GM12878 (cell line): ENCODE measurements at regions not wholly inside any gene's neighbourhood (a gene's known extent, or its start where the extent isn't known, plus 50 kb on each side); places are given as distances from the start of the nearest gene placed in this dataset.

Source experiments
- ATAC-seq: fragments of 200-7000 bp; cut with Tn5 transposase; 3 replicates; pipeline ENCODE4 v1.9.1; 2020; ENCODE audit warnings: mild to moderate bottlenecking, moderate library complexity
- BruUV-seq: library from RNA; stranded (reverse); fragments of 400-500 nt; replicated peaks from 2 replicates; lab custom pipeline; 2021; lab: Mats Ljungman, UMichigan
- CTCF ChIA-PET: fragments of 300-600 bp; sonication (Branson Sonifier 250); formaldehyde crosslinking; extraction: SDS; loops from one replicate; lab custom pipeline; 2021; ENCODE audit warnings: inconsistent platforms; lab: Yijun Ruan, JAX
- POLR2A ChIA-PET: fragments of 350-600 bp; formaldehyde crosslinking; extraction: SDS; loops from one replicate; lab custom pipeline; 2021; ENCODE audit warnings: inconsistent platforms; lab: Charles Lee
- RAD21 ChIA-PET: fragments of 300-600 bp; sonication (Branson Sonifier 250); formaldehyde crosslinking; loops from one replicate; lab custom pipeline; 2023; ENCODE audit warnings: antibody characterized with exemption; ENCODE audit not compliant: unreplicated experiment; lab: Charles Lee
- SMC1A ChIA-PET: fragments of 300-600 bp; sonication (Branson Sonifier 250); formaldehyde crosslinking; loops from one replicate; lab custom pipeline; 2023; ENCODE audit not compliant: unreplicated experiment, uncharacterized antibody; lab: Charles Lee
- DNase-seq: peaks from one replicate; pipeline ENCODE4 v3.0.0-alpha.2; 2011; ENCODE audit warnings: low read depth, low spot score
- FAIRE-seq: peaks from 3 replicates; lab custom pipeline; 2011; peaks lifted over from hg19 to GRCh38; lab: Jason Lieb, UNC
- H2AFZ ChIP-seq: 2 replicates; pipeline ENCODE4 v1.6.0; 2011; ENCODE audit warnings: low read depth, low read length, control low read depth; ENCODE audit not compliant: control insufficient read depth
- H3K27ac ChIP-seq: 2 replicates; pipeline ENCODE4 v1.5.1; 2011; ENCODE audit warnings: control low read depth; ENCODE audit not compliant: control insufficient read depth, insufficient read depth
- H3K27me3 ChIP-seq, 2 experiments: replicated peaks in 1 of 2; 2 replicates each; pipeline versions ENCODE4 v1.6.0 to v1.6.1; 2011; ENCODE audit warnings: low read length in 1 of 2; ENCODE audit not compliant: control insufficient read depth in 2 of 2, insufficient read depth in 2 of 2
- H3K36me3 ChIP-seq, 2 experiments: 2 replicates each; pipeline ENCODE4 v1.5.1; 2011; ENCODE audit warnings: low read length in 1 of 2; ENCODE audit not compliant: control insufficient read depth in 2 of 2, insufficient read depth in 2 of 2
- H3K4me1 ChIP-seq: 2 replicates; pipeline ENCODE4 v1.6.1; 2011; ENCODE audit warnings: mild to moderate bottlenecking, low read length, moderate library complexity, mixed read lengths; ENCODE audit not compliant: control insufficient read depth, insufficient read depth
- H3K4me2 ChIP-seq: 2 replicates; pipeline ENCODE4 v1.6.0; 2011; ENCODE audit warnings: control low read depth; ENCODE audit not compliant: control insufficient read depth, insufficient read depth
- H3K4me3 ChIP-seq: fragments of 200-600 bp; sonication (generic); 2 replicates; pipeline ENCODE4 v1.5.1; 2016
- H3K79me2 ChIP-seq: 2 replicates; pipeline ENCODE4 v1.6.0; 2011; ENCODE audit warnings: low read length; ENCODE audit not compliant: control insufficient read depth, insufficient read depth
- H3K9ac ChIP-seq: 2 replicates; pipeline ENCODE4 v1.8.0; 2011; ENCODE audit warnings: low read length, control low read depth, mixed read lengths; ENCODE audit not compliant: control insufficient read depth, insufficient read depth
- H3K9me3 ChIP-seq: replicated peaks from 3 replicates; pipeline ENCODE4 v1.5.1; 2011; ENCODE audit warnings: mild to moderate bottlenecking, low read length; ENCODE audit not compliant: control insufficient read depth, insufficient read depth
- H4K20me1 ChIP-seq: 2 replicates; pipeline ENCODE4 v1.6.0; 2011; ENCODE audit not compliant: control insufficient read depth, insufficient read depth
- ATF2 ChIP-seq: IDR thresholded peaks from 2 replicates; pipeline ENCODE4 v1.6.1; 2012; ENCODE audit warnings: low read length, inconsistent platforms
- CEBPZ ChIP-seq: fragments of 150-350 bp; IDR thresholded peaks from 2 replicates; pipeline ENCODE4 v1.6.1; 2016; ENCODE audit warnings: low read depth, low read length
- E2F4 ChIP-seq: IDR thresholded peaks from 2 replicates; pipeline ENCODE4 v1.6.1; 2012; ENCODE audit warnings: low read depth, low read length, improper control_type of control experiment
- EED ChIP-seq: sonication (generic); IDR thresholded peaks from 2 replicates; pipeline ENCODE4 v1.6.1; 2016; ENCODE audit warnings: antibody characterized with exemption, low read depth
- GATAD2B ChIP-seq: fragments of 450-650 bp; conservative IDR thresholded peaks from 2 replicates; pipeline ENCODE4 v1.6.1; 2017; ENCODE audit warnings: low read depth, mild to moderate bottlenecking, moderate library complexity
- HCFC1 ChIP-seq: fragments of 150-350 bp; IDR thresholded peaks from 2 replicates; pipeline ENCODE4 v1.6.1; 2014; ENCODE audit warnings: low read length
- JUNB ChIP-seq: IDR thresholded peaks from 2 replicates; pipeline ENCODE4 v1.6.1; 2016; ENCODE audit warnings: antibody characterized with exemption, mild to moderate bottlenecking
- KAT2A ChIP-seq: conservative IDR thresholded peaks from 2 replicates; pipeline ENCODE4 v1.6.1; 2011; ENCODE audit warnings: low read depth, low read length; ENCODE audit not compliant: control insufficient read depth
- NFYB ChIP-seq: IDR thresholded peaks from 2 replicates; pipeline ENCODE4 v1.6.1; 2011; ENCODE audit warnings: low read depth, mild to moderate bottlenecking, low read length, improper control_type of control experiment, moderate library complexity; ENCODE audit not compliant: insufficient read depth
- NKRF ChIP-seq: fragments of 450-650 bp; conservative IDR thresholded peaks from 2 replicates; pipeline ENCODE4 v1.6.1; 2017; ENCODE audit warnings: mild to moderate bottlenecking, moderate library complexity
- PAX5 ChIP-seq: IDR thresholded peaks from 2 replicates; pipeline ENCODE4 v1.6.1; 2011; ENCODE audit warnings: low read depth, low read length, borderline replicate concordance
- RBBP5 ChIP-seq: fragments of 200-600 bp; sonication (generic); conservative IDR thresholded peaks from 2 replicates; pipeline ENCODE4 v1.6.1; 2016
- RUNX3 ChIP-seq: IDR thresholded peaks from 2 replicates; pipeline ENCODE4 v1.6.1; 2012; ENCODE audit warnings: low read length, inconsistent platforms
- SMARCA5 ChIP-seq: fragments of 450-650 bp; IDR thresholded peaks from 2 replicates; pipeline ENCODE4 v1.6.1; 2017; ENCODE audit warnings: mild to moderate bottlenecking
- SREBF1 ChIP-seq: IDR thresholded peaks from 2 replicates; pipeline ENCODE4 v1.6.1; 2012; ENCODE audit warnings: mild to moderate bottlenecking, low read length
- WRNIP1 ChIP-seq: IDR thresholded peaks from 2 replicates; pipeline ENCODE4 v1.6.1; 2011; ENCODE audit warnings: low read depth, low read length, improper control_type of control experiment, borderline replicate concordance
- ZNF217 ChIP-seq: fragments of 450-650 bp; IDR thresholded peaks from 2 replicates; pipeline ENCODE4 v1.6.1; 2017; ENCODE audit warnings: antibody characterized with exemption, mild to moderate bottlenecking
- WGBS: methylation state at CpG from one replicate; pipeline ENCODE4 v1.1.6; 2016; ENCODE audit warnings: low lambda C conversion rate; ENCODE audit not compliant: insufficient replicate concordance, insufficient coverage; ENCODE audit errors: missing lambda C conversion rate; 5-methylcytosine and 5-hydroxymethylcytosine counted together
- in situ Hi-C: fragments of 300-500 bp; cut with MboI; formaldehyde crosslinking; loops from 9 replicates; pipeline ENCODE4 v1.14.3; 2018; ENCODE audit warnings: mixed read lengths
- intact Hi-C: fragments of 100-400 bp; cut with micrococcal nuclease; formaldehyde crosslinking; loops from one replicate; pipeline ENCODE4 v1.14.2; 2022; ENCODE audit not compliant: unreplicated experiment

- TF ChIP-seq E2F4 (no peak), GATAD2B (no peak), PAX5 (no peak), HCFC1 (no peak), ATF2 (no peak), RUNX3 (no peak)
Measured at GRCh38 chr3:159913712-159914414, 74.8 kb upstream of the IL12A start (continued).

- Histone ChIP-seq H4K20me1 (no peaks in the 10 kb centered on the region), H2AFZ (no peak overlapping the region), H3K36me3 (no peaks in the 10 kb centered on the region), H3K9me3 (peaks cover 2% of the 10 kb centered on the region; the same call in 1 of the 3 replicates), H3K4me1 (peaks cover 13% of the 10 kb centered on the region), H3K27ac (no peak overlapping the region), H3K27me3 (no peaks in the 10 kb centered on the region), H3K4me3 (no peak overlapping the region), H3K79me2 (no peaks in the 10 kb centered on the region), H3K4me2 (no peak overlapping the region), H3K9ac (no peak overlapping the region)
- DNase-seq (no peak), ATAC-seq (no peak), FAIRE-seq (no peak)
- intact Hi-C loops, result no loop called here
- BruUV-seq, result no TSS peak
- POLR2A ChIA-PET, result no interaction called here
- 65% methylated on average over 3 of the region's 3 CpGs for WGBS
- in situ Hi-C loops, result no loop called here
- CTCF ChIA-PET, result interaction anchor here (0.5 to 1.3 kb wide), 5 partner anchors 15 to 499 kb away, joined by 3 to 4 read pairs (median 3); no protein-coding TSS in a partner anchor
- SMC1A ChIA-PET, result interaction anchor here (1.0 to 10.0 kb wide), 7 partner anchors 11 to 89 kb away, joined by 3 to 59 read pairs (median 4); no protein-coding TSS in a partner anchor
- RAD21 ChIA-PET, result interaction anchor here (0.9 to 1.1 kb wide), 3 partner anchors 8 to 68 kb away, joined by 3 to 4 read pairs (median 3); no protein-coding TSS in a partner anchor
- TF ChIP-seq JUNB (no peak), RBBP5 (no peak), EED (no peak), KAT2A (no peak), WRNIP1 (no peak), CEBPZ (no peak), NKRF (no peak), ZNF217 (no peak), SREBF1 (no peak), NFYB (no peak), SMARCA5 (no peak)
Measured at GRCh38 chr3:159914426-159914825, 74.2 kb upstream of the IL12A start.
